Renal cortical epithelial cell (primary cell): ENCODE measurements at regions not wholly inside any gene's neighbourhood (a gene's known extent, or its start where the extent isn't known, plus 50 kb on each side); places are given as distances from the start of the nearest gene placed in this dataset.

Experiments used
- DNase-seq: peaks from one replicate; pipeline ENCODE4 v3.0.0-alpha.2; 2011; ENCODE audit warnings: low read depth

- DNase-seq, result peak; percentile 74
Measured at GRCh38 chr5:57804007-57804444, 321.4 kb upstream of the ACTBL2 start.

GRCh38 chr5:57802131-57802530, 319.5 kb upstream of the ACTBL2 start:
- DNase-seq, result no peak

GRCh38 chr5:57795203-57795602, 312.6 kb upstream of the ACTBL2 start:
- DNase-seq, result no peak

DNA sequence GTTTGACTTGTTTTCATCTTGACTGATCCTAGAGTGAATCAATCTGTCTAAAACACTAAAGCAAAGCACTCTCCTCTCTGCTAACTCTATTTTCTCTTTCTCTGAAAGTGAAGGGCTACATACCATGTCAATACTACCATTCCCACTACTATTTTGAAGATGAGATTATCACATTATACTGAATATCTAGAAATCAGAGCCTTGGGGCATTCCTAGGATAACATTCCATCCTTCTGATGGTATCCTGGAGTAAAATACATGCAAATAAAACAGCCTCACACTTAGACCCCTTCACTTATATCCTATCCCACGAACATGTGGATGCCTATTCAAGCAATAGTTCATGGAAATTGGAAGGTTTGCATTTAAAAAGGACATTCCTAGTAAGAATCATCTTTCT, 309.3 kb upstream of the ACTBL2 start:
- no peak for DNase-seq

- DNase-seq, result no peak
Measured at GRCh38 chr5:57785946-57786345, 303.3 kb upstream of the ACTBL2 start.

GRCh38 chr5:57784121-57784520, 301.5 kb upstream of the ACTBL2 start:
- peak; percentile 18 for DNase-seq

DNA sequence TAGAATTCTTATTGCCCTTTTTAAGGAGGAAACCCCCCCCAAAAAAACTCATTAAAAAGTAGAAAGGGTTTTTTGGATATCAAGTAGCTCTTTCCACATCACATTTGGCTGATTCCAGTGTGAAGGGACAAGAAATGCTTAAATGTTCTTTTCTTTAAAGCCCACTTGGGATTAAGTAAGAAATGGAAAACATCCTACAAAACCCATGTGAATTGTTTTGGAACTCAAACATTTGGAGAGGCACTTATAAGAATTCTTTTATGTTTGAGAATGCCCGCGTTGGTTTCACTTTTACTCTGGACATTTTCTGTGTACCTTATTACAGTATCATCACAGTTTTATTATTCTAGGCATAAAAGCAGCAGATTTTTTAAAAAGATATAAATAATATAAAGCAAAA, 301.1 kb upstream of the ACTBL2 start:
- DNase-seq, result no peak

DNA sequence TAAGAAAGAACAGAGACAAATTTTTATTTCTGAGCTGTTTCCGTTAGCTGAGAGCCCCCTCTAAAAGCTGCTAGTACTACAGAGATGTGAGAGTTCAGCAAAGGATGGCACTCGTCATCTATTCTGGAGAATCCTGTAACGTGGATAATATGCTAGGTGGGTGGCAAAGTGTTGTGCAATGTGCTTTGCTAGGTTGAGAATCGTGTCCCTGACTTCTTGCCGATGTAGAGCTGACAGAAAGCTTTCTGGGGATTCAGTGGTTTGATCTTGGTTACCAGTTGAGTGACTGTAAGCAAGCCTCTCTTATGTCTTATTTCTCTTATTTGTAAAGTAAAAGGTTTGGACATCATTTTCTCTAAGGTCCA, 298.3 kb upstream of the ACTBL2 start:
- DNase-seq, result no peak

GRCh38 chr5:57780306-57780960, 297.8 kb upstream of the ACTBL2 start:
- peak; percentile 64 for DNase-seq

- DNase-seq, result peak; percentile 79
Measured at GRCh38 chr5:57779383-57780223, 297.0 kb upstream of the ACTBL2 start.

- DNase-seq, result peak; percentile 87
Measured at GRCh38 chr5:57778501-57779091, 296.0 kb upstream of the ACTBL2 start.

GRCh38 chr5:57777174-57777581, 294.6 kb upstream of the ACTBL2 start:
- DNase-seq, result peak; percentile 34

- no peak for DNase-seq
Measured at GRCh38 chr5:57776035-57776434, 293.4 kb upstream of the ACTBL2 start.

DNA sequence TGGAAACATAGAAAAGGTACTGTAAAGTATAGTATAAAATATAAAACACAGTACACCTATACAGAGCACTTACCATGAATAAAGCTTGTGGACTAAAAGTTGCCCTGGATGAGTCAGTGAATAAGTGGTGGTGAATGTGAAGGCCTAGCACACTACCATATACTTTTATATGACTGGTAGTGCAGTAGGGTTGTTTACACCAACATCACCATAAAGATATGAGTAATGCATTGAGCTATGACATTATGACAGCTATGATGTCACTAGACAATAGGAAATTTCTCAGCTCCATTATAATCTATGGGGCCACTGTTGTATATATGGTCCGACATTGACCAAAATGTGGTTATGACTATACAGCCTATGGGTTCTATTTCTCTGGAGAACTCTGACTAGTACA, 291.8 kb upstream of the ACTBL2 start:
- DNase-seq, result no peak

GRCh38 chr5:57772512-57772911, 289.9 kb upstream of the ACTBL2 start:
- no peak for DNase-seq

DNA sequence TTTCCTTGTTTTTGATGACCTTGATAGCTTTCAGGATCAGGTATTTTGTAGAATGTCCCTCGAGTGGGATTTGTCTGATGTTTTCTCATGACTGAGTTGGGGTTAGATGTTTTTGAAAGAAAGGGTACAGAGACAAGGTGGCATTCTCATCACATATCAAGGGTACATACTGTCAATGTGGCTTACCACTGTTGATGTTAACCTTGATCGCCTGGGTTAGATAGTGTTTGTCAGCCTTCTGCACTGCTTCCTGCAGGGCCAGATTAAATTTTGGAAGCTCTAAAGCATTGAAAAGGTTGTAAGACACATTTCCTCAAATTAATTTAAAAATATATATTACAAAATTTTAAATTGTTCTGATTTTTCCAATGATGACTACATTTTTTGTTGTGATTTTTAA, 287.4 kb upstream of the ACTBL2 start:
- DNase-seq, result no peak

DNA sequence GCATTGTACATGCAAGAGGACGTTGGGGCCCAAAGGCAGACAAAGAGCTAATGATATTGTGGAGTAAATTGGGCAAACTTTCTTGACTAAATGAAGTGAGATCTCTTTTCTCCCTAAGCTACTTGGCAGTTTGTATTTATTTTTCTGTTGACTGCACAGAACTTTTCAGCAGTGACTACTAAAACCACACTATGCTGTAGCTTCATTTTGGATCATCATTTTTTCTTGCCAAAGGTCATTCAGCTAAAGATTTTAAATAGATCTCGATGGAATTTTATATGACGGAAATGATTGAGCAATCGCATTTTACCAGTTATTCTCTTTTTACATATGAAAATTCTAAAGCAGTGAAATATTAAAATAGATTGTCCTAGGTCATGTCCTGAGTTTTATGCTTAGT, 286.1 kb upstream of the ACTBL2 start:
- no peak for DNase-seq

DNA sequence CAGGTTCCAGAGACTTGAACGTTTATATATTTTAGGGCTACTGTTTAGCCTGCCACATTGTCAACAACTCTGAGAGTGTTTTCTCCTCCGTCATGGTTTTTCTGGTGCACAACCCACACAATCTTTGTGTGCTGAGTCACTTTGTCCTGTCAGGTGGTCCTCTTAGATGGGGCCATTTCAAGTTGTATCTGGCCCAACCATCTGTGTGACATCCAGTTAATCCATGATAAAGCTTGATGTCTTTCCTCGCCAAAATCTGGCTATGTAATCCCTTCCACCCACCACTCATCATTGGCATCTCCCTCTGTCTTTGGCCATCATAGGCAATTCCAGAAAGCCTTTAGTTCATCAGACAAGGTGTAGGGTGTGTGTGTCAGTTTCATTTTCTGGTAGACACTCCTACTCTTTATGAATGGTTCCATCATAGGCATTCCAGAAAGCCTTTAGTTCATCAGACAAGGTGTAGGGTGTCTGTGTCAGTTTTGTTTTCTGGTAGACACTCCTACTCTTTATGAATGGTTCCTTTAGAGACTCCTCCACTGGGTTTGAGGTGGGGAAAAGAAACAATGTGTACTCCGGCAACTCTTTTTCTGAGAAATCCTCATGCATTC, 282.0 kb upstream of the ACTBL2 start:
- DNase-seq, result no peak

GRCh38 chr5:57761513-57761912, 278.9 kb upstream of the ACTBL2 start:
- DNase-seq, result no peak

DNA sequence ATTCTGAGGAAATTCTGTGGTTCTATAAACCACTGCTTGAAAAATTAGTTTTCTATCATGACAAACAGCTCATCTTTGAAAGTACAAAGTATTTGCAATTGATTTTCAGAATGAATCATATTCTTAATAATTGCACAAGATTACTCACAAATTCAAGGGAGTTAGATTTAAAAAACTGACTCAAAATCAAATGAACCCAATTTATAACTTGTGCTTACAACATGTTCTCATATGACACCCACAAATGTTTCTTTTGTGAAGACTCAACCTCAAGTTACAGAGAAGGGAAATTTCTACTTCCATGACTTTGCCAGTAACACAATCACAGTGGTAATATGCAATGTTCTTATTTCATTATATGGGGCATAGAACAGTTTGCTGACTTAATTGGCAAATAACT, 272.0 kb upstream of the ACTBL2 start:
- DNase-seq, result no peak

GRCh38 chr5:57753446-57753845, 270.8 kb upstream of the ACTBL2 start:
- no peak for DNase-seq

DNA sequence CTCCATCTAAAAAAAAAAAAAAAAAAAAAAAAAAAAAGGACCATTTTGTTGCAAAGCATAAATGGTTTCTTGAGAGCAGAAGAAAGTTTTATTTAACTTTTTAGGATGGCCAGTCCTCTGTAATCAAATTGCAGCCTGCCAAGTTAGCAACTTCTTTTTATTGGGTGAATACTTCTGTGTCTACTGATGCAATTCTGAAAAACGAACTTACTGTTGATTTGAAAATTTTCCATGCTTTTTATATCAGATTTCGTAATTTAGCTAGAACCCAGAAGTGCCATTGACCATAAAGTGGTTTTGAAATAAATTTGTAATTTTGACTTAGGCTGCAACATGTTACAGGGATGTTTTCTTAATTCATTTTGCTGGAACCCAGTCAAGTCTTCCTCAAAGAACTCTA, 269.1 kb upstream of the ACTBL2 start:
- no peak for DNase-seq

- no peak for DNase-seq
Measured at GRCh38 chr5:57750891-57751290, 268.3 kb upstream of the ACTBL2 start.
